Upper lobe of left lung (tissue), 6 donors: ENCODE measurements at regions not wholly inside any gene's neighbourhood (a gene's known extent, or its start where the extent isn't known, plus 50 kb on each side); places are given as distances from the start of the nearest gene placed in this dataset.

ENCODE experiments used
- ATAC-seq, 2 donors: fragments of 200-7000 bp; cut with Tn5 transposase; one replicate each; pipeline ENCODE4 v1.9.1; 2022; ENCODE audit warnings: mild to moderate bottlenecking in 2 of 2, moderate library complexity in 2 of 2; ENCODE audit not compliant: low FRiP score in 2 of 2
- DNase-seq, 2 donors: peaks; one replicate each; pipeline ENCODE4 v3.0.0-alpha.2; 2019 to 2020
- H3K27ac ChIP-seq, 4 donors: fragments of 200-600 bp; sonication (generic); one replicate each; pipeline ENCODE4 v1.5.1; 2016 to 2019
- H3K27me3 ChIP-seq, 4 donors: fragments of 200-600 bp; sonication (generic); one replicate each; pipeline ENCODE4 v1.5.1; 2017 to 2019
- H3K36me3 ChIP-seq, 4 donors: fragments of 200-600 bp; sonication (generic); one replicate each; pipeline ENCODE4 v1.5.1; 2016 to 2019
- H3K4me1 ChIP-seq, 4 donors: fragments of 200-600 bp; sonication (generic); one replicate each; pipeline ENCODE4 v1.5.1; 2018 to 2019
- H3K4me3 ChIP-seq, 4 donors: fragments of 200-600 bp; sonication (generic); one replicate each; pipeline ENCODE4 v1.5.1; 2017 to 2019; ENCODE audit warnings: mild to moderate bottlenecking in 2 of 4, moderate library complexity in 1 of 4
- H3K9me3 ChIP-seq, 4 donors: fragments of 200-600 bp; sonication (generic); one replicate each; pipeline ENCODE4 v1.5.1; 2018 to 2019
- CTCF ChIP-seq, 6 experiments: fragments of 450-650 bp in 4 of 6; fragments of 200-600 bp in 2 of 6; sonication (generic) in 2 of 6; IDR thresholded peaks; one replicate each; pipeline ENCODE4 v1.5.1; 2016 to 2019; ENCODE audit warnings: antibody characterized with exemption in 6 of 6
- EP300 ChIP-seq, 4 donors: sonication (generic); formaldehyde crosslinking; IDR thresholded peaks; one replicate each; pipeline ENCODE4 v1.5.1; 2017; ENCODE audit warnings: antibody characterized with exemption in 4 of 4, control low read depth in 2 of 4
- POLR2A ChIP-seq, 4 donors: fragments of 450-650 bp; IDR thresholded peaks; one replicate each; pipeline ENCODE4 v1.5.1; 2016 to 2017; ENCODE audit warnings: antibody characterized with exemption in 4 of 4, mild to moderate bottlenecking in 2 of 4
- POLR2AphosphoS5 ChIP-seq, 2 donors: sonication (generic); formaldehyde crosslinking; IDR thresholded peaks; one replicate each; pipeline ENCODE4 v1.5.1; 2017; ENCODE audit warnings: antibody characterized with exemption in 2 of 2
- WGBS, 2 donors: methylation state at CpG; one replicate each; pipeline ENCODE4 v1.1.5; 2017 to 2018; 5-methylcytosine and 5-hydroxymethylcytosine counted together
- donor health status: DM: no; HTN: no; CAD: no; lungs with moderate emphysema.
- donor health status: DM: no; HTN: yes; CAD: no; lungs with severe emphysema.

GRCh38 chr14:98207415-98207814 lies 1064.6 kb downstream of the BCL11B start:
- DNase-seq (peak in 1 of 2 donors; percentile 50), ATAC-seq (no peak)
- H3K4me1 ChIP-seq = no peaks in the 10 kb centered on the region
- H3K27me3 ChIP-seq = no peaks in the 10 kb centered on the region
- no peak overlapping the region for H3K27ac ChIP-seq
- H3K9me3 ChIP-seq = no peaks in the 10 kb centered on the region
- no peak overlapping the region for H3K4me3 ChIP-seq
- H3K36me3 ChIP-seq = no peaks in the 10 kb centered on the region
- TF ChIP-seq POLR2A (IDR thresholded peaks at IDR 0.05) (no peak), CTCF (IDR thresholded peaks at IDR 0.05) (no peak), POLR2AphosphoS5 (IDR thresholded peaks at IDR 0.05) (no peak), EP300 (IDR thresholded peaks at IDR 0.05) (no peak)
- 82 to 86% methylated on average over 10 of the region's 10 CpGs for WGBS, 2 donors

DNA sequence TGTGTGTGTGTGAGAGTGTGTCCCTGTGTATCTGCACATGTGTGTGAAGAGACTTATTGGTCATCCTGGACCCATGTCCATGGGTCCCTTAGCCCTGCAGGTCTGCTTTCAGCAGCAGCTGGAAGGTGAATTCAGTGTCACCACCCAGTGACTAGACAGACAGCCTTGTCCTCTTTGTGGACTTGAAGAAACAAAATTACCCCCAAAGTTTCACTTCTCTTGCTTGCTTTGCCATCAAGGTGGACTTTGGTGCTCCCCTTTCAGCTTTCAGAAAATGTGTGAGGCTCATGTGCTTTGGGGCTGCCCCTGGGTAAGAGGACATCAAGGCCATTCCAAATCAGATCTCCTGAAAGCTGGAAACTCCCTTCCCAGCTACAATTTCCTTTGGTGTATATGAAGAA lies 1063.8 kb downstream of the BCL11B start:
- DNase-seq (no peak), ATAC-seq (no peak)
- TF ChIP-seq EP300 (IDR thresholded peaks at IDR 0.05) = no peak
- TF ChIP-seq POLR2A (IDR thresholded peaks at IDR 0.05) = no peak
- no peak overlapping the region for H3K4me3 ChIP-seq
- H3K27ac ChIP-seq = no peak overlapping the region
- H3K27me3 ChIP-seq = no peaks in the 10 kb centered on the region
- H3K4me1 ChIP-seq = no peaks in the 10 kb centered on the region
- no peaks in the 10 kb centered on the region for H3K36me3 ChIP-seq
- no peaks in the 10 kb centered on the region for H3K9me3 ChIP-seq

GRCh38 chr14:98208943-98209342 lies 1063.1 kb downstream of the BCL11B start:
- DNase-seq (no peak), ATAC-seq (no peak)
- no peaks in the 10 kb centered on the region for H3K27me3 ChIP-seq
- TF ChIP-seq CTCF (IDR thresholded peaks at IDR 0.05) (no peak), POLR2A (IDR thresholded peaks at IDR 0.05) (no peak), POLR2AphosphoS5 (IDR thresholded peaks at IDR 0.05) (no peak), EP300 (IDR thresholded peaks at IDR 0.05) (no peak)
- H3K4me1 ChIP-seq = no peaks in the 10 kb centered on the region
- WGBS, 2 donors = 72 to 88% methylated on average over 4 of the region's 4 CpGs
- H3K4me3 ChIP-seq = no peak overlapping the region
- H3K36me3 ChIP-seq = no peaks in the 10 kb centered on the region
- no peak overlapping the region for H3K27ac ChIP-seq
- H3K9me3 ChIP-seq = no peaks in the 10 kb centered on the region

- no peak for TF ChIP-seq EP300 (IDR thresholded peaks at IDR 0.05)
- TF ChIP-seq CTCF (IDR thresholded peaks at IDR 0.05) = no peak
- TF ChIP-seq POLR2A (IDR thresholded peaks at IDR 0.05) = no peak
- no peak for TF ChIP-seq POLR2AphosphoS5 (IDR thresholded peaks at IDR 0.05)
- WGBS, 2 donors = 25 to 28% methylated on average over 12 of the region's 12 CpGs
- no peaks in the 10 kb centered on the region for H3K36me3 ChIP-seq
- DNase-seq (peak in 1 of 2 donors; percentile 50), ATAC-seq (peak in 1 of 2 donors; percentile 20)
- no peaks in the 10 kb centered on the region for H3K9me3 ChIP-seq
- H3K4me1 ChIP-seq = no peaks in the 10 kb centered on the region
- H3K4me3 ChIP-seq = no peak overlapping the region
- H3K27ac ChIP-seq = no peak overlapping the region
- H3K27me3 ChIP-seq = no peaks in the 10 kb centered on the region
These were observed 1061.8 kb downstream of the BCL11B start for GRCh38 chr14:98210045-98210672.

DNA sequence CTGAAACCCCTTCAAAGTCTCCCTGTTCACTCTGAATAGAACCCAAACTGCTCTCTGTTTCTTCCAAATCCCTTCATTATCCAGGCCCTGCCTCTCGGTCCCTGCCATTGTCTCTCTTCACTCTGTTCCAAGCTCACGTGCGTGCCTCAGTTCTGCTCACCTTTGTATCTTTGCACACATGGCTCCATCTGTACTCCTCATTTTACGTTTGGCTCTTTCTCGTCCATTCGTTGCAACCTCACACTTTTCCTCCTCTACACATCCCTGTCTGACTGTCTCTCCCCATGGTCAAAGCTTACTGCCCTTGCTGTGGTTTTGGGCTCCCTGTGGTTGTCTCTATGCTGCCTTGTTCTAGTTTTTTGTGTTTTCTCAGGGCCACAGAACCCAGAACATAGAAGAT lies 1054.5 kb downstream of the BCL11B start:
- no peaks in the 10 kb centered on the region for H3K9me3 ChIP-seq
- H3K4me3 ChIP-seq = no peak overlapping the region
- no peak for DNase-seq
- no peak for TF ChIP-seq POLR2AphosphoS5 (IDR thresholded peaks at IDR 0.05)
- no peak for TF ChIP-seq CTCF (IDR thresholded peaks at IDR 0.05)
- no peak for TF ChIP-seq EP300 (IDR thresholded peaks at IDR 0.05)
- no peak for TF ChIP-seq POLR2A (IDR thresholded peaks at IDR 0.05)
- no peak for ATAC-seq
- H3K27ac ChIP-seq = no peak overlapping the region
- no peaks in the 10 kb centered on the region for H3K36me3 ChIP-seq
- no peaks in the 10 kb centered on the region for H3K4me1 ChIP-seq
- H3K27me3 ChIP-seq = no peaks in the 10 kb centered on the region
- WGBS, 2 donors = 89 to 96% methylated on average over 6 of the region's 6 CpGs
